ENCODE measurements at regions not wholly inside any gene's neighbourhood (a gene's known extent, or its start where the extent isn't known, plus 50 kb on each side); places are given as distances from the start of the nearest gene placed in this dataset.
"Not testable (repeated sequence)": the region's sequence is repeated elsewhere in the genome, so short reads cannot be mapped to it uniquely, and the experiment has no call there.

DNA sequence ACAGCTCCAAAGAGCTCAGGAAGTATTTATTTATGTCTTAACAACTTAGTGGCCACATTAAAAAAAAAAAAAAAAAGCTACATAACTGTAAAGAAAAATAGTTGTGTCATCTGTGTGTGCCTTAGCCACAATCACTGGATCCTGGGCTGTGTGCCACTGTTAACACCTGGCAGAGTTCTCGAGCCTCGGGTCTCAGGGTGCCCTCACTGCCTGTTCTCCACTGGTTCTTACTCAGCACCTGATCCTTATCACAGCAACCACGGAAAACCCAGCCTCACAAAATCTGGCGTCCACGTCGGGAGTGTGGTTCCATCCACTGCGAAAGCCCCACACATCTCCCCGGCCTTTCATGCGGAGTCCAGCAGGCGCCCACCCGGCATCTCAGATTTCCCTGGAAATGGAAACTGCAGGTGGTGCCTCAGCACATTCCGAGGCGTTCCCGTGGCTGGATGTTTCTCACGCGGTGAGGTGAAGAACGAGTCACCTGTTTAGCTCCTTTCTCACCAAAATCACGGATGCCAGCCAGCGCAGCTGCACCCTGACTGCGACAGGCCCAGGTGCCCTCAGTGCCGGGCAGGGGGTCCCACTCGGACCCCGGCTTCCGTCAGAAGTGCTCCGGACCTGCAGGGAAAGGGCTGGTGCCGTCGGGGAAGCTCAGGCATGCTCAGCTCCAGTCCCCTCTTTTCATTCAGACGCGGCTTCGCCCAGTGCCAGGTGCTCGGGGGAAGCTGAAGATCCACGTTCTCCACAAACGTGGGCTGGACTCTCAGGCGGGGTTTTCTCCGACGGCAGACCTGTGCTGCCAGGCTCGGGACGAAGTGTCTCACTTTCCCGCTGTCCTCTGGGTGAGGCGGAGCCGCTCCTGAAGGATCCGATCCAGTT lies 198.7 kb upstream of the SALL3 start:
- no peak for DNase-seq

DNA sequence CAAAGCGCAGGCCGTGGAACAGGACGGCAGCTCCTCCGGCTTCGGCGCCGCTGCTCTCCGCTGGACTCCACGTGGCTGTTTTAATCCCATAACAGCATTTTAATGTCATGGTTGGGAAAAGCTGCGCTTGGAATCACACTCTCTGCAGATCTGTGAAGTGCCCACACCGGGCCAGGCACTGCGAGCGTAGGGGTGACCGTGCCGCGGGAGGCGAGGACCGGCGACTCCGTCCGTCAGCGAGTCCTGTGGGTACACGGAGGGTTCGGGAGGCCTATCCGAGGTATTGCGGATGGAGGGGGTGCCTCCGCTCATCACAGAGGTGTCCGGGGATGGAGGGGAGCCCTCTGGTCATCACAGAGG lies 198.0 kb upstream of the SALL3 start:
- no peak for DNase-seq

DNA sequence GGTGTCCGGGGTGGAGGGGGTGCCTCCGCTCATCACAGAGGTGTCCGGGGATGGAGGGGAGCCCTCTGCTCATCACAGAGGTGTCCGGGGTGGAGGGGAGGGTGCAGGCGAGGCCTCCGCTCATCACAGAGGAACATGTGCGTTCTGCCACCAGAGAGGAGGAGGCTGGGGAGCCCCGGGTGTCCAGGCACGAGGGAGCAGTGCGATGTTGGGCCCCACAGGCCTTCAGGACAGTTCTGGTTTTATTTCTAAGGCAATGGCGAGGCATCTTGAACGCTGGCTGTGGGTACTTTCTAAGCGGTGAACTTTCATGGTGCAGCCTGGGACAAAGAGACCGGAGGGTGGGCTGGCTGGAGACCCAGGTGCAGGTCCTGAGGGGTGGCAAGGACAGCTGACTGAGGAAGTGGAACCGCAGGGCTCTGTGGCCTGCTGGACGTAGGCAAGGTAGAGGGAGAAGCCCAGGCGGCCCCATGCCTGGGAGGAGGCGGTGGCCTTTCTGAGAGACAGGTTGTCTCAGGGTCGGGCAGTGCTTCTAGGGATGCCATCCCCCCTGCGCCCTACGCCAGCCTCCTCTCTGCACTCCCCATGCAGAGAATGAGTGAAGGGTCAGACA lies 196.6 kb upstream of the SALL3 start:
- no peak for DNase-seq

DNA sequence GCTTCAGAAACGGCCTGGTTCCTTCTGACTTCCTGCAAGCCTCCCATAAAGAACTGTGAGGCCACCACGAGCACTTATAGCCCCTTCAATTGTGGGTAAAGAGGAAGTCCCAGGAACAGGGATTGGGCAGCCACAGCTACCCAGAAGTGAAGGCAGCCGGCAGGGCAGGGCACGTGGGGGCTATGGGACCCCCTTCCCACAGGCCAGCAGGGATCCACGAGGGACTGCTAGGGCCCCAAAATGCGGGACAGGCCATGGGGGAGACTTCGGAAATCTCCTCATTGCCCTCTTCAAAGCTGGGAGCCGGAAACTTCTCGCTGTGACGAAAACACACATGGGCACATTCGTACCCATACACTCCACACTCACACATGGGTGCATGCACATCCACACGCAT lies 196.1 kb upstream of the SALL3 start:
- DNase-seq, result no peak

DNA sequence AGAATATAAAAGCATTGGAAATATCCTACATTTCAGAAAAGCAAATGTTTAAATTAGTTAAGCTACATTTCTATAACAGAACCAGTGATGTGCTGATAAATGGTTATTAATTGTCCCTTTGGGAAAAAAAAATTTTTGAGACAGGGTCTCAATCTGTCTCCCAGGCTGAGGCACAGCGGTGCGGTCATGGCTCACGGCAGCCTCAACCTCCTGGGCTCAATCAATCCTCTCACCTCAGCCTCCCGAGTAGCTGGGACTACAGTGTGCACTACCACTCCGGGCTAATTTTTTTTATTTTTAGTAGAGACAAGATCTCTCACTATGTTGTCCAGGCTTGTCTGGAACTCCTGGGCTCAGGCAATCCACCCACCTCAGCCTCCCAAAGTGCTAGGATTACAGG lies 194.8 kb upstream of the SALL3 start:
- no peak for DNase-seq

DNA sequence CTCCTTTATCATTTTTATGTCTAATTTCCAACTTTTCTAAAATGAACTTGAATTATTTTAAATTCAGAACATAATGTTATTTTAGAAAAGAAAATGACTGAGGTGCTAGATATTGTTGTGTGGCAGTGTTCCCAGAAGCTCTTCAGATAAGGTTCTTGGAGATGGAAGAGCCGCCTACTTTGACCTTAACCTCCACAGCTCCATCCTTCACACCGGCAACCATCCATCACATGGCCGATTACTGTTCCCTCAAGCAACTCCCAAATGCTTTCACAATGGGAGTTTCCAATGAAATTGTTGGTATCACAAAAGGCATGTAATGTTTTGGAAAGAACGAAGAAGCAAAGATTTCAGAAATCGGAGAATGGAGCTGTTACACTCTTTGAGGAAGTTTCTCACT lies 193.9 kb upstream of the SALL3 start:
- DNase-seq, result no peak

DNA sequence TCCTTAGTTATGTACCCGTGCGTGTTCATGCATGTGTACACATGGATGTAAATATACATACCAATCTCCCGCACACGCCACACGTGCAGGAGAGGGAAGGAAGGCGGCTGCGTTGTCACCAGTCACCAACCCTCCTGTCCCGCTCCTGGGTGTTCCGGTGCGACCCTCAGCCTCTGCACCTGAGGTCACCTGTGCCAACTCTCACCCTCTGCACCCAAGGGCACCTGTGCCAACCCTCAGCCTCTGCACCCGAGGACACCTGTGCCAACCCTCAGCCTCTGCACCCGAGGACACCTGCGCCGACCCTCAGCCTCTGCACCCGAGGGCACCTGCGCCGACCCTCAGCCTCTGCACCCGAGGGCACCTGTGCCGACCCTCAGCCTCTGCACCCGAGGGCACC lies 192.8 kb upstream of the SALL3 start:
- DNase-seq, result no peak

DNA sequence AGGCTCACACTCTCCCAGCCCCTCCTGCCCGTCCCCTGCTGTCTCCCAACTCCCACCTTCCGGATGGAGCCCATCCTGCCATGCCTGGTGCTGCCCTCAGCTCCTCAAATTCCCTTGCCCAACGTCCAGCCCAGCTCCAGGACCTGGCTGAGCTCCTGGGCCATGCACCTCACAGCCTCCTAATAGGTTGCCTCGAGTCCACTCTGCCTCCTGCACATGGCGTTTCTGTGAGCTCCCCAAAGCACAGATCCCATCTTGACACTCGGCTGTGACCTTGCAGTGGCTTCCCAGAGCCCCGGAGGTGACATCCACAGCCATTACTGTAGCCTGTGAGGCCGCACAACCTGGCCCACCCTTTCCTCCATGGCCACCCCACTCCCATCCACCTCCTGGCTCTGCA lies 191.9 kb upstream of the SALL3 start:
- no peak for DNase-seq

DNA sequence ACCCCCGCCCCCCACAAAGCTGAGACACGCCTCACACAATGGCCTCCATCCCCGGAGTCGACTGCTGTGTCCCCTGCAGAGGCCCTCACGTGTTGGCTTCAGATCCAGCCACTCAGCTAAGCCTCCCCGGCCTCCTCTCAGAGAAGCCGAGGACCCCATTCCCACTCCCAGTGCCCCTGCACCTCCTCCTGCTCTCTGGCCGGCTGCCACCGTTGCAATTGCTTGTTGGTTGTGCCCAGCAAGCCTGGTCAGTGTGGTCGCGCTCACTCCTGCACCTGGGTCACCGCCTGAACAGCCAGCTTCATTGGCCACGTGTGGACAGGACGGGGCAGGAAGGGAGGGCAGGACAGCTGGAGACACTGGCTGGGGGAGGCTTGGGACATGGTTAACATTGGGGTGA lies 191.5 kb upstream of the SALL3 start:
- no peak for DNase-seq

DNA sequence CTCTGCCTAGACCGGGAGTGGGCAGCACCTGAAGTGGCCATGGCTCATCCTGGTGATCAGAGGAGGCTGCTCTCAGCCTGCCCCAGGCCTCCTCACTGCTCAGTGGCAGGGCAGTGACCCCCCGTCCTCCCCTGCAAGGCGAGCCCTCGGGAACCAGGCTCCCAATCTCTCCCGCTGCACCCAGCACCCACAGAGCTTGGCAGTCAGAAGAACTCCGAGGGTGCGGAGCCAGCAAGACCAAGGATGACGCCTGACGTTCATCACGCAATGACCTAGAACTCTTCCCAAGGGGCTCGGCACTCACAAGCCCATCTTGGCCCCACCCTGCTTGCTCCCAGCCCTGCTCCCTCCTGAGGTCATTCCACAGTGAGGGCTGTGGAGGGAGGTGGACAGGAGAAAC lies 189.8 kb upstream of the SALL3 start:
- no peak for DNase-seq

DNA sequence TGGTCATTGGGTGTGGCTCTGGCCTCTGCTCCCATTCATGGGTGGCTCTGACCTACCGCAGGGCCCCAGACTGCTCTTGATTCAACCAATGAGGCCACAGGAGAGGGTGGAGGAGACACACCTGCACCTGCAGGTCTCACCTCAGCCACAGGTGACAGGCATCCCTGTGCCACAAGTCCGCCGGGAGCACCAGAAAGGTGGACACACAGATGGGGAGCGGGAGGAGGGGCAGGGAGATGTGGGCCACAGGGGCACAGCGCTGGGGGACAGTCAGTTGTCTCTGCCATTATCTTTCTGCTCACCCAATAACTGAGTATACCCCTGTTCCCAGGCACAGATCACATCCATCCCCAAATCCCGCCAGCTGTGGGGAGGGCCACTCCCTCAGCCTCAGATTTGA lies 189.1 kb upstream of the SALL3 start:
- no peak for DNase-seq

DNA sequence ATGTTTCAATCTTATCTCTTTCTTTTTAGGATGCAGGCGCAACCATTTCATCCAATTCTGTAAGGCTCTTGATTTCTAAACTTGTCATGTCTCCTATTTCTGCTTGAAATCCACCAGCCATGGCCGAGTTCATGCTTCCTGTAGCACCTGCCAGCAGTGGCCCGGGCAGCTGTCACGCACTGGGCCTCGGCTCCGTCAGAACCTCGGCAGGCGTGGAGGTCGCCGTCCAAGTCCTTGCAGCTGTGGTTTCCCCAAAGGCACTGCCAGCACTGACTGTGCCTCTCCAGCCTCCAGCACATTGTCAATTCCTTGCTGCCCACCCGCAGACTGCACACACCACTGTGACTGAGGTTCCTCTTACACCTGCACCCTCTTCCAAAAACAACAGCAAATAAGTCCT lies 188.7 kb upstream of the SALL3 start:
- DNase-seq, result no peak

DNA sequence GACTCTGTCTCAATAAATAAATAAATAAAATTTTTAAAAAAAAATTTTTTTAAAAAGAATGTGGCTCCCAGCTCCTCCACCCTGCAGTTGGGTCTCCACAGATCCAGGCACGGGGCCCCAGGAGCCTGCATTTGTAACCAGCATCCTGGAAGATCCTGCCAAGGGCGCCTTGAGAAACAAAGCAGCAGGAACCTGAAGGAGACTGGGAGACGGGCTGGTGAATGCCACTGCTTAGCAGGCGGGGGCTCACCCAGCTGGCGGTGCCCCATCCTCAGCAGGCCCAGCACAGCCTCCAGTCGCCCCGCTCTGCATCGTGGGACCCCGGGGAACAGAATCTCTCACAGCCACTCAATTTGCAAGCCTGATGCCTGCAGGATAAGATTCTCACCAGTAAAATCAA lies 187.5 kb upstream of the SALL3 start:
- DNase-seq, result no peak

DNA sequence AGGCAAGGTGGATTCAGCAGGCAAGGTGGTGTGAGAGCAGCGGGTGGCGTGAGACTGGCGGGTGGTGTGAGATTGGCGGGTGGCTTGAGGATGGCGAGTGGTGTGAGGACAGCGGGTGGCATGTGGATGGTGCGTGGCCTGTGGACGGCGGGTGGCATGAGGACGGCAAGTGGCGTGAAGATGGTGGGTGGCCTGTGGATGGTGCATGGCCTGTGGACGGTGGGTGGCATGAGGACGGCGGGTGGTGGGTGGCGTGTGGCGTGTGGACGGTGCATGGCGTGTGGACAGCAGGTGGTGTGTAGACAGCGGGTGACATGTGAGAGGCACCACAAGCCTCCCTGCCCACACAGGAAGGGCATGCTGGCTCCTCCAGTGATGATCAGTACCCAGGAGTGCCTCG lies 186.9 kb upstream of the SALL3 start:
- DNase-seq, result no peak

DNA sequence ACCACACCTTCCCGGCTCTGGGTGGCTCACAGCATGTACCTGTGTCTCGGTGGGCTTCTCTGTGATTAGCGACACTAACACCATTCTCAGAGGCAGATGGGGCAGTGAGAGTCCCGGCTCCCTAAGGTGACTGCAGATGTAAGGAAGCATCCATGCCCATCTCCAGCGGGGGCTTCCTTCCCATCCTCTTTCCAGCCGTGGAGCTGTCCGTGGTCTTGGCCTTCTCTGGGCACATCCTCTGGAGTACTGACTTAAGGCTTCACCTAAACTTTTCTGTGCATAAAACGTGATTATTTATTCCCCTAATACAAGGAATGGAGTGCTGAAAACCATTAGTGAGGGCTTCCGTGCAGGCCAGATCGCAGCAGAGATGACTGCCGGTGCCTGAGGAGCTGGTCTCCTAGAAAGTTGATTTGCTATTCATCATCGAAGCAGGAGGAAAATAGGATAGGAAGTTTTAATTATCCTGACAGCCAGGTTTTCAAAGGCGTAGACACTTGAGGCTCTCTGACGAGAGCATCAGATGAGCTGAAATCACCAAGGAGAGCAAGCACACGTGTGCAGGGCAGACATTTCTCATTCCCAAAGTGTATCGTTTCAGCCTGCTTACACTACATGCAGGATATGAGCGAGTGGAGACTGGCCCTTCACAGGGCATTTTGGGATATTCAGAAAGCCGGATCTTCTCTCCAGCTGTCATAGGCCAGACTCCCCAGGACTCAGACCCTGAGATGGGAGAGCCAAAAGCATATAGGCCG lies 186.1 kb upstream of the SALL3 start:
- DNase-seq, result no peak

DNA sequence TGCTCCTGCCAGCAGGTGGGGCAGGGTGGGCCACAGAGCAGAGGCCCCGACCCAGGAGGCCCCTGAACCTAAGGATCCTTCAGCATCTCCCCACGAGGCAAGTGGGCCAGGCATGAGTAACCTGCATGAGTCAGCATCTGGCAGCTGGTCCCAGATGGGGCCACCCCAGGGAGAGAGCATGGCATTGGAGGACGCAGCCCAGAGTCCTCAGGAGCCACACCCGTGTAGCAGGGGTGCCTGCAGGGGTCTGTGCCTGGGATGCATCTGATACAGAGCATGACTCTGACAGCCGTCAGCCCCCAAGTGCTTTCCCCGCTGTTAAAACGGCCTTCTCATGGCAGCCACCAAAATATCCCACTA lies 185.6 kb upstream of the SALL3 start:
- no peak for DNase-seq

DNA sequence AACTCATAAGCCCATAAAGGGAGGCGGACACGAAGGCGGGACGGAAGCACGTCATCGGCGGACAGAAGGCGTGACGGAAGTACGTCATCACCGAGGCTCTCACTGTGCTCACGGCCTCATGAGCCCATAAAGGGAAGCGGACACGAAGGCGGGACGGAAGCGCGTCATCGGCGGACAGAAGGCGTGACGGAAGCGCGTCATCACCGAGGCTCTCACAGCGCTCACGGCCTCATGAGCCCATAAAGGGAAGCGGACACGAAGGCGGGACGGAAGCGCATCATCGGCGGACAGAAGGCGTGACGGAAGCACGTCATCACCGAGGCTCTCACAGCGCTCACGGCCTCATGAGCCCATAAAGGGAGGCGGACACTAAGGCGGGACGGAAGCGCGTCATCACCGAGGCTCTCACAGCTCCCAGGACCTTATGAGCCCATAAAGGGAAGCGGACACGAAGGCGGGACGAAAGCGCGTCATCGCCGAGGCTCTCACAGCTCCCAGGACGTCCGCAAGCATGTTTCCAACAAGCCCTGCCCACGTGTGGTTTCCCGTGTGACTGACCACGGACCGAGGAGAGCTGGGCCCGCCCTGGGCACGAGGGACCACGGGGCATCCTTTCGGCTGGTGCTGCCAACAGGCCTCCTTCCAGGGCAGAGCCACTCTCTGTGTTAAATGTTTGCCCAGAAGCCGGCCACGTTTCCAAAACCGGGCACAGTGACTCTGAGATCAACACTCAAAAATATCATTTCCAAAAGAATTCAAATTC lies 182.7 kb upstream of the SALL3 start:
- DNase-seq, result no peak

DNA sequence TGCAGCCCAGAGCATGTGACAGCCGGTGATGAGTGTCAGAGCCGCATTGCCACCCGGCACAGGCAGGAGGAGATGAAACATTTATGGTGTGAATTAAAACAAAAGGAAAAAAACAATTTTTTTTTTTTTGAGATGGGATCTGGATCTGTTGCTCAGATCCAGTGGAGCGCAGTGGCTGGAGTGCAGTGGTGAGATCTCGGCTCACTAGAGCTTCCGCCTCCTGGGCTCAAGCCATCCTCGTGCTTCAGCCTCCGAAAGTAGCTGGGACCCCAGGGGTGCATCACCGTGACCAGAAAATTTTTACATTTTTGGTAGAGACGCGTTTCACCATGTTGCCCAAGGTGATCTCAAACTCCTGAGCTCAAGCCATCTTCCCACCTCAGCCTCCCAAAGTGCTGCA lies 182.1 kb upstream of the SALL3 start:
- no peak for DNase-seq

DNA sequence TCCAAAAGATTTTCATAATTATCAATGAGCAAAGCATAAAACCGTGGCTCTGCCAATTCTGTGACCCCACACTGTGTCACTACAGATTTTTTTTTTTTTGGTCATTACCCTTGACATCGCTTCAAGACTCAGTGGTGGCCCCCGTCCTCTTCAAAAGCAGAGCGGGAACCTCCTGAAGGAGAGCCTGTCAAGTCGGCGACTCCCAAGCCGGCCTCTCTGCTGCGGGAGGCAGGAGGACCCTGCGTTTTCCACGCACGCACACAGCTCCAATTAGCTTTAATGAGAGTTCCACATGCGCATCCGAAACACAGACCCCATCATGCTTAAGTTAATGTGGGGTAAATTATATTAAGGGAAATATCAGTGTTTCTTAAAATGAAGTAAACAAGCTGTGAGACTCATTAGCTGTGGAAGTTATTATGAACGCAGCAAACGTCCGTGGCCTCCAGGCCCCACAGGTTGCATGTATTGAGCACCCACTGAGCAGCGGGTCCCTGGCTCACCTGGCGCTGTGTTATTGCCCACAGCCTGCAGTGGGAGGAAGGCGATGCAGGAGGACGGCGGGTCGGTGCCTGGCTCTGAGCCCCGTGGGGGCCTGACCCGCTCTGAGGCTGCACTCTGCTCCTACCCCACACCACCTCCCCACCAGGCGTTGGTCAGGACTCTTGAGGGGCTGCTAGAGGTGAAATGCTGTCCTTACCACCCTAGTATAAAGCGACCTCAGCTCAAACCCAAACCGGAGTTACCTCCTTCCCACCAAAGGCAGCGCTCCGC lies 181.0 kb upstream of the SALL3 start:
- DNase-seq, result no peak

DNA sequence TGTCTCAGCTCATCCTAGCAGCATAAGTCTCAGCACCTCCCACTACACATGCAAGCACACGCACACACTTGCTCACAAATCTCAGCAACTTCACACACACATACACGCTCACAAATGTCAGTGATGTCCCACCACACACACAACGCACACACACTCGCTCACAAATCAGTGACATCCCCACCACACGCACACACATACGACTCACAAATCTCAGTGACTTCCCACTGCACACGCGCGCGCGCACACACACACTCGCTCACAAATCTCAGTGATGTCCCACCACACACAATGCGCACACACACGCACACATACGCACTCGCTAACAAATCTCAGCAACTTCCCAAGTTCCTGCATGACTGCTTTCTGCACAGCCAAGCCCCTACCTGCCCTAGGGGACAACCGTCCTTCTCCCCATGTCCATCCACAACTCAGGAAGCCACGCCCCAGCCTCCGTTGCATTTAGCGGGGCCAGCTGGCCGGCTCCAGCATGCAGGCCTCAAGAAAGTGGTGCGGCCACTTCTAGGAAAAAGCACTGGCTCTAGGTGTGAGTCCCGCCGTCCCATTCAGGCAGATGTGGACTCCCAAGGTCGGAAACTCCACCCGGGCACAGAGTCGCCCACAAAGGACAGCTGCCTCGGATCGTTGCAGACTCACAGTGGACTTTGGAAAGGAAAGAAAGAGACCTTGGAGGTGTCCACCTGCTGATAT lies 180.1 kb upstream of the SALL3 start:
- DNase-seq, result no peak

DNA sequence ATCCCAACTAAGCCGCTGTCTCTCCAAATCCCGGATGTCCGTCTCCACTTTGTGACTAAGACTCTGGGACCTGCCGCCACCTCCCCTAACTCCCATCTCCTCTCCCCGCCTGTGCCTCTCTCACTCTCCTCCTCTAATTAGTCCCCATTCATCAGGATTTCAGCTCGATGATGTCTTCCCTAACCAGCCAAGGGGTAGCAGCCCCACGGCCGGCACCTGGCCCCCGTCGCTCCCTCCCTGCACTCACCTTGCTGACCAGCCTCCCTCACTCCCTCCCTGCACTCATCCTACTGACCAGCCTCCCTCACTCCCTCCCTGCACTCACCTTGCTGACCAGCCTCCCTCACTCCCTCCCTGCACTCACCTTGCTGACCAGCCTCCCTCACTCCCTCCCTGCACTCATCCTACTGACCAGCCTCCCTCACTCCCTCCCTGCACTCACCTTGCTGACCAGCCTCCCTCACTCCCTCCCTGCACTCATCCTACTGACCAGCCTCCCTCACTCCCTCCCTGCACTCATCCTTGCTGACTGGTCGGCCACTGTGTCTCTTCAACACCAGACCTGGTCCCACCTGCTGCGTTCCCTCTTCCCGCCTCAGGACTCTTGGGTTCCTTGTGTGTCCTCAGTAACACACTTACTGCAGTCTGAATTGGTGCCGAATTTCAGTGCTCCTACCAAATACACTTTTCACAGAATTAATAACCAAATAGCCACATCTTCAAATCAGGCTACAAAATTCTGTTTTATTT lies 179.3 kb upstream of the SALL3 start:
- DNase-seq, result not testable (repeated sequence)

Data from occipital lobe (tissue), 1 donor.